Myocyte (in vitro differentiated cells): ENCODE measurements at regions not wholly inside any gene's neighbourhood (a gene's known extent, or its start where the extent isn't known, plus 50 kb on each side); places are given as distances from the start of the nearest gene placed in this dataset.
A peak's percentile ranks its signal among the peaks of the same experiment; 100 is the strongest.
"Not testable (repeated sequence)": the region's sequence is repeated elsewhere in the genome, so short reads cannot be mapped to it uniquely, and the experiment has no call there.

Experiments used
- DNase-seq: peaks from one replicate; pipeline ENCODE4 v3.0.0-alpha.2; 2012; ENCODE audit warnings: low read depth

DNA sequence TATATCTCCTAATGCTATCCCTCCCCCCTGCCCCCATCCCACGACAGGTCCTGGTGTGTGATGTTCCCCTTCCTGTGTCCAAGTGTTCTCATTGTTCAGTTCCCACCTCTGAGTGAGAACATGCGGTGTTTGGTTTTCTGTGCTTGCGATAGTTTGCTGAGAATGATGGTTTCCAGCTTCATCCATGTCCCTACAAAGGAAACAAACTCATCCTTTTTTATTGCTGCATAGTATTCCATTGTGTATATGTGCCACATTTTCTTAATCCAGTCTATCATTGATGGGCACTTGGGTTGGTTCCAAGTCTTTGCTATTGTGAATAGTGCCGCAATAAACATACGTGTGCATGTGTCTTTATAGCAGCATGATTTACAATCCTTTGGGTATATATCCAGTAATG is 146.9 kb downstream of the LYPLAL1 start:
- DNase-seq: not testable (repeated sequence)

DNA sequence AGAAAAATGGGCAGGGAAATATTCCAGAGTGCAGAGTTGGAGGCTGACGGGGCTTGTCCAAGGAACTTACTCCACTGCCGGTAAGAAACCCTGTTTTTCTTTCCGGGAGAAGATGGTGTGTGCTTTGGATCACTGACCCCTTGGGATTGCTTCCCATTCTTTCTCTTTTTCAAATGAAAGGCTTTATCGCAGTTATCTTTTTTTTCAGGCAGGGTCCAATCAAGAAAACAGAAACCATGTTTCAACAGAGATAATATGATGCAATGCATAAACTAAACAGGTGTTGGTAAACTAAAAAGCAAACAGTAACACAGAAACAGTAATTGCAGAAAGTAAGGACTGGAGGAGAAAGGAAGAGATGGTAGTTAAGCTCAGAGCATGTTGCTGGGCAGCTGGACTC is 145.1 kb downstream of the LYPLAL1 start:
- DNase-seq: no peak

DNA sequence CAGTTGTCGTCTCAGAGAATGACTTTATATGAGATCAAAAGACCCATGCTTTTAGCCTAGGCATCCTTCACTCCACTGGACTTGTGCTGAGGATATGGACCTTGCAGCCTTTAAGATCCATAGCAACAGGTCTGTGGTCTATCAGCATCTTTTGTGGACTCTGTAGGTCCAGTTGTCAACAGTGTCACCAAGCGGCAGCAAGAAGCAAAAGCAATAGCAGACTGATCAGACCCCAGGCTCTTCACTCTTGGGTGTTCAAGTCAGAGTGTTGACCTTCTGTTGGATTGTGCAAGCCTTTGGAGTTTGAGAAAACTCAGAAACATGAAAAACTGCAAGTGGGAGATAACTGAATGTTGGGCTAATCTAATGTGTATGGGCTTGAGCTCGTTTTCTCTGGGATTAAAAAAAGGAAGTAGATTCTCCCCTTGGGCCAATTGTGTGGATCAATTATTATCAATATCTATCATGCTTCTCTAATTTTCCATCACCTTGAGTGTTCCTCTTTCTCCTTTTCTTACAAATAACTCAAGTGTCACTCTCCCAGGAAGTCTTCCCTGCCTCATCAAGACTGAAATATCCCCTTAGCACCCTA is 144.2 kb downstream of the LYPLAL1 start:
- DNase-seq: no peak

DNA sequence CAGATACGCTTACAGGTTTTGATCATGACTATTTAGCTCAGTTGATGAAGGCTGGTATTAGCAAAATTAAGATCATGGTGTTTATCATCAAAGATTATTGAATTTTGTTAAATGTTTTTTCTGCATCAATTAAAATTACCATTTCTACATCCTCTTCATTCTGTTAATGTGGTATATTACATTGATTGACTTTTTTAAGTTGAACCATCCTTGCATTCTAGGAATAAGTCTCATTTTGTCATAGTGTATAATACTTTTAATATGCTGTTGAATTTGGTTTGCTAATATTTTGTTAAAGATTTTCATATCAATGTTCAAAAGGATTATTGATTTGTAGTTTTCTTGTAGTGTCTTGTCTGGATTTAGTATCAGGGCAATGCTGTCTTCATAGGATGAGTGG is 142.4 kb downstream of the LYPLAL1 start:
- no peak for DNase-seq

DNA sequence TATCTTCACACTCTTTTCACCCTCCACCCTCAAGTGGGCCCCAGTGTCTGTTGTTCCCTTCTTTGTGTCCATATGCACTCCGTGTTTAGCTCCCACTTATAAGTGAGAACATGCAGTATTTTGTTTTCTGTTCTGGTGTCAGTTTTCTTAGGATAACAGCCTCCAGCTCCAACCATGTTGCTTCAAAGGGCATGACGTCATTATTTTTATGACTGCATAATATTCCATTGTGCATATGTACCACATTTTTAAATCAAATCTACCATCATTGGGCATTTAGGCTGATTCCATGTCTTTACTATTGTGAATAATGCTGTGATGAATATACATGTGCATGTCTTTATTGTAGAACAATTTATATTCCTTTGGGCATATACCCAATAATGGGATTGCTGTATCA is 140.3 kb downstream of the LYPLAL1 start:
- no peak for DNase-seq

DNA sequence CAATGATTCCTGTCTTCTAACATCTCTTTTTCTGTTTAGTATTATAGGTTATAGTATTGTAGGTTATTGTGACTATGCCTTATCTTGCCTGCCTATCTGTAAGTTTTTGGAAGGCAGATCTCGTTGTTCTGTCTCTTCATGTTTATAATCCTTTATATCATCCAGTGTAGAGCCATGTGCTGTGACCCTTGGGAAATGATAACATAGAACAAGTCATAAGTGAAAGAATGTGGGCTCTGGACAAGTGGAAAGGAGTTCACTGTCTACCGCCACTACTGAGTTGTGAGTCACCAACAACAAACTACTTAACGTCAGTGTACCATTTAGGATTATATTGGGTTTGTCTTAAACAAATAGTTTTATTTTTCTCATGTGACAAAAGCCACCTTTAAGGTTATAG is 139.3 kb downstream of the LYPLAL1 start:
- peak; percentile 26 for DNase-seq

DNA sequence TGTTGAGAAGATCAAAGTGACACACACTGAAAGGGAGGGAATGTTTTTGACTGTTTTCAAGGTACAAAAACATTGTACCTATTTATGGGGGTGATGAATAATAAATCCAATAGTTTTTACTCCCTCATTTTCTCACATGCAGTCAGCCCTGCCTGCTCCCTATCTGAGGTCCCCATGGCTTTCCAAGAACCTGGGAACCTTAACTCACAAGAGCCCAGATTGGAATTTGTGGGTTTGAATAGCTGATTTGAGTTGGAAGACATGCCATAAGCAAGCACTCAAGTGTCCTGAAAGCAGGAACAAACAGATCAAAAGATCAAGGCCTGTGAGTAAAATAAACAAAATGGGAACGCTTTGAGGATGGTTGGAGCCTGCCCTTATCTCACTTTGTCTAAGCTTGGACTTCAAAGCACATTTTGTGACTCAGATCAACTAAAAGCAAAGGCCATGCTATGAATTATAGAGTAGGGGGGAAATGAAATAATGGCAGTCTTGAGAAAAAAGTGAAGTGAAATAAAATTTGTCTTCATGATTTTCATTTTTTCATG is 136.6 kb downstream of the LYPLAL1 start:
- DNase-seq: no peak

DNA sequence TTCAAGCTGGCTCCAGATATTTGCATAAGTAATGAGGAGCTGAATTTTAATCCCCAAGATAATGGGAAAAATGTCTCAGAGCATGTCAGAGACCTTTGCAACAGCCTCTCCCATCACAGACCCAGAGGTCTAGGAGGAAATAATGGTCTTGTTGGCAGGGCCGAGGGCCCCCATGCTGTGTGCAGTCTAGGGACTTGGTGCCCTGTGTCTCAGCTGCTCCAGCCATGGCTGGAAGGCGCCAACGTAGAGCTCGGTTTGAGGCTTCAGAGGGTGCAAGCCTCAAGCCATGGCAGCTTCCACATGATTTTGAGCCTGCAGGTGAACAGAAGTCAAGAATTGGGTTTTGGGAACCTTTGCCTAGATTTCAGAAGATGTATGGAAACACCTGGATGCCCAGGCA is 134.7 kb downstream of the LYPLAL1 start:
- DNase-seq: no peak

DNA sequence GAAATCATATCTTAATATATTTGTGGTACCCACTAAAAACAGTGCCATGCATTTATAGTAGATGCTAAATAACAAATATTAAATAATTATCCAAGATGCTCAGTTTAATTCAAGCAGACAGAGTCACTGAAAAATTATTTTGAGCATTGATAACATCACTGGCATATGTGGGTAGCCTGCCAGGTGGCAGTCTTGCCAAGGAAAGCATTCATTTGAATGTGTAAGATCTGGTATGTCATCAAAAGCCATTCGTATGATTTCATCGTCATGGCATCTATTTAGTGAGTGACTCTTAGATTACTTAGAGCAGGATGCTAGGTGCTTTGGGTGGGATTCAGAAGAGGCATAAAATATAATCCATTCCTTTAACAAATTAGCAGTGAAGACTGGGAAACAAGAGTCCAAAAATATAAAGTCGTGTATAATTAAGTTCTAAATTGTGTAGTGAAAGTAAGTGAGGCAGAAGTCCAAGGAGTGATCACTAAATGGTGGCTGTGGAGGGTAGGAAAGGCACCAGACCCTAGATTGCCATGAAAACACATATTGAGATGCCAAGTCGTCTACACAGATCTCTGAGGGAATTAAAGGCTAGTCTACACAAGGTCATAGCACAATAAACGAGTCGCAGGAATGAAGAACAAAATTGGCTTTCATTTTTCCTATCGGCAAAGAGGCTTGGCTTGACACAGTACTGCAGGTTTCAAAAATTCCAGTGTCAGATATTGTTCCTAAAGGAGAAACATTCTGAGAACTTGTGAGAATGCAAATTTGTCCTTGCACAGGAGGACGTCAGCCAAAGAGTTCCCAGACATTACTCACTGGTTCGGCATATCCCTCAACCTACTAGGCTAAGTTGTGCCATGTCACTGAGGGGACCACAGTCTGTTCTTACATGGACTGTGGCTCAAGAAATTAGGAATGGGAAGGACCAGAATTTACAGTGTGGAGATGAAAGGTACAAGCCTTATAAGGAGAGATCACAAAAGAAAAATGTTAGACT is 130.8 kb downstream of the LYPLAL1 start:
- peak; percentile 69 for DNase-seq

DNA sequence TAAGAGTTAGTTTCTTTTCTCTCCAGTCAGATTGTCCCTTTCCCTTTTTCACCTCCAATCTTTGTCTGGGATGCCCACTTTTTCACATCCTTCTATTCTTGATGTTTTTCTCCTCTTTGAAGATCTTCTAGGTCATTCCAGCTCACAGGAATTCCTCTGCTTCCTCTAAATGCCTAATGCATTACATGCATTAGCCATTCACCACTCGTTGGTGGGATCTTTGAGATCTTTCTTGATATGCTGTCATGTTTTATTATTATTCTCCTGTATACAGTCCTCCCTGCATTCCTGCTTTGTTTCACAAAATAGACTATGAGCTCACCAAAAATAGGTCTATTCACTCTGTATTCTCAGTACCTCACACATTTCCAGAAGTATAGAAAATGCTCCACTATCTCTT is 129.0 kb downstream of the LYPLAL1 start:
- no peak for DNase-seq

DNA sequence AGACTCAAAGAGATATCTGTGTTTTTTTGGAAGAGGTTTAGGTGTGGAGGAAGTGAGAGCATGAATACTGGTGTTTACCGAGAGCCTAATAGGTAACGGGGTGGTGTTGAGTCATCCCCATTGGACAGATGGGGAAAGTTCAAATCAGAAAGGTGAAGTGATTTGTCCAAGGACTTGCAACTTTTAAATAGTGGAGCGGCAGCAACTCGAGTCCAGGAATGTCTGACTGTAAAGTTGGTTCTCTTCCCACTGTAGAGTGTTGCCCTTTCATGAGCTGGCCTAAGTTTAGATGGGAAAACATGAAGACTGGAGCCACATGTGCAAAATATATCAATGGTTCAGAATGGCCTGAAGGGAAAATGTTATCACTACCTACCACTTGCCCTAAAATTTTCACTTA is 125.7 kb downstream of the LYPLAL1 start:
- no peak for DNase-seq

DNA sequence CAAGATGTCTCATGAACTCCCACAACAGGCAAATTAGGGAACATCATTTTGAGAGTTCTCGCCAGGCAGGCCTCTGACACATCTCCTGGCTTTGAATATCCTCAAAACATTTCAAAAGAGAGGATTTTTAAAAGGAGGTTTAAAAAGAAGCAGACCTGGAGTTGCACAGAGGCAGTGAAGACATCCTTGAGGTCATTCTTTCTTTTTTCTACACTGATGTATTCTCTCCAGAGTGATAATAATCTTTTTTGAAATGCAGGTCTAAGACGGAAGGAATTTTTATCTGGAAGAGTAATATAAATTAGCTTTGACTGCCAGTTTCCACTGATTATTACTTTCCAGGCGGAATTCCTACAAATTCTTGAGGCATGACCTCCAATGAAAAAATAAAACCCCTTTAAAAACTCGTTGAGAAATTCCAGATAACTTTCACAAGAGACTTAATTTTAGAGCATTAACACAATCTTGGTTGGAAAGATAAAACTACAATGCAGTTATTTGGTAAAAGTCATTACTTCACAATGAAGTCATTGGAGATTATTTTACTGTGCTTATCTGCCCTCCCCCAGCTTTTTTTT is 125.0 kb downstream of the LYPLAL1 start:
- DNase-seq: no peak

DNA sequence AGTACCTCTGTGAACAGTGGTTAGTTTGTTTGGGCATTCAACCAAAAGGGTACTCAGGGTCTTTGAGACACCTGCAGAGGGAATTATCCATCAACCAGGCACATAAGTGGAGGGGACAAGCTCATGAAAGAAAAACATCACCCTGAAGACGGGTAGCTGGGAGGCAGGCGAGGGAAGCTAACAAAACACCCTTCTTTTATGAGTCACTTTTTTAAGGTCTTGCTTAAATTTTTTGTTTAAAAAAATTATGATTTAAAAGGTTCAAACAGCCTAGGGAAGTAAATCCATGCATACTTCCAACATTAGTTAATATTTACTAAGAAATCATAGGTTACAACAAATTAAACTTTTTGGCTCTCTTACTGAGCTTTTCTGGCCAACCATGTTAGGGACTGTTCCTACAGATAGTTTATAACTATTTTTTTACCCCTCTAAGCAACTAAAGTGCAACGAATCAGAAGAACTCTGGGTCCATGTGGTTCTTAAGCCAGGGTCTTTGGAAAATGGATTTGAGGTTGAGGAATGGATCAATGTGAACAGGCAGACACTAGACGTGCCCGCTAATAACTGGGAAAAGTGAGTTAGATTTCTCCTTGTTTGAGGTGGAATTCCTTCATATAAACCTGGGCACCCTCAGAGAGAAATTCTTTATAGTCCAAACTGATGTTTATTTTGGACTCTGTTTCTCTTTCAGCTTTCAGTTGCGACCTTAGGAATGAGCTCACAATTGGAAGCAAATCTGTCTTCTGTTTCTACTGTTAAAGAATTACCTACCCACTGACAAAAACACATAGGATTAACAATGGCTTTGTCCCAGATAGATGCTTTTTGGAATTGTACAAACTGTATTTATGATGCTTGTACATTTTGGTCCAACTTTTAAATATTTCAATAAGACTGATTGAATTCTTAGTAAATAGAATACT is 123.0 kb downstream of the LYPLAL1 start:
- DNase-seq: no peak

DNA sequence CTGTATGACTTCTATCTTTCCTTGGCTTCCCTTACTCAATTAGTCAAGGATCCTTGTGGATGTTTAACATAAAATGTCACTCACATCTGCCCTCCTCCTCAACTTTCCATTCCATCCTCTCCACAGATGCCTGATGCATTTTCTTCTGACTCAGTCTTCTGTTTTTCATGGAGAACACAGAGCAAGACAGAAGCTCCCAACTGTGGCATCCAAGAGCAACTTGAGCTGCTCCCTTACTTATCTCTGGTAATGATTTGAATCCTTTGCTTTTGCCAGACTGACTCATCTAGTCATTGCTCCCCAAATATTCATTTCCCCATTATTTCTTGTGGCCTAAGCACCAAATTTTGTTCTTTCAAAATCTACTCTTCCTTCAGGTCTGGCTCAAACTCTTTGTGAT is 120.6 kb downstream of the LYPLAL1 start:
- DNase-seq: no peak

DNA sequence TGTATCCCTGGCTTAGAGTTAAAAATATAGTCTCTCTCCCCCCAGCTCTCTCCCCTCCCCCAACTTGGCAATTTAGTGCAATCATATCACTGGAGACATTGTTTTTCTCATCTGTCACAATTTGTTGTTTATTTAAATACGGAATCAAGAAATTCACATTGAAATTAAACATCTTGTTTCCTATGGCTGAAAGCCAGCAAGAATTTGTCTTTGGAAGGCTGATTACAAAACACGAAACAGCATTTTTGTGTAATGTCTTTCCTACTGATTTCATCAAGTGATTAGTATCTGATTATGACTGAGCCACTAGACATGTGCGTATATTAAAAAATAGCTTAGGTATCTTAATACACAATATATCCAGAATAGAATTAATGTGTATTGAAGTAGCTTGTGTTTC is 119.7 kb downstream of the LYPLAL1 start:
- no peak for DNase-seq

DNA sequence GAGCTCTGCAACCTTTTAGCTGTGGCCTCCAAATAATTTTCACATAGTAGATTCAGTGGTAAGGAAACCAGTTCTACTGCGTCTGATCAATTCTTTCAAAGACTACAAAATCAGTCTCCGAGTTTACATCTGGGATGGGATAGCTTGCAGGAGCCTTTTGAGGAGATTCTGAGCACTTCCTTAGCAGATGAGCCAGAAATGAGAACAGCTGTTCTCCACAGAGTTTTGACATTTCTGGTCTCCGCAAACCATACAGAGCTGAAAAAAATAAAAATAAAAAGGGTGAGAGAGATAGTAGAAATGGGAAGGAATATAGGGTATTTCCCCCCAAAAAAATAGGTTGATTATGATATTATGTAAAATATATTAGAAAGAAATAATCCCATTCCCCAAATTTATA is 119.3 kb downstream of the LYPLAL1 start:
- no peak for DNase-seq

DNA sequence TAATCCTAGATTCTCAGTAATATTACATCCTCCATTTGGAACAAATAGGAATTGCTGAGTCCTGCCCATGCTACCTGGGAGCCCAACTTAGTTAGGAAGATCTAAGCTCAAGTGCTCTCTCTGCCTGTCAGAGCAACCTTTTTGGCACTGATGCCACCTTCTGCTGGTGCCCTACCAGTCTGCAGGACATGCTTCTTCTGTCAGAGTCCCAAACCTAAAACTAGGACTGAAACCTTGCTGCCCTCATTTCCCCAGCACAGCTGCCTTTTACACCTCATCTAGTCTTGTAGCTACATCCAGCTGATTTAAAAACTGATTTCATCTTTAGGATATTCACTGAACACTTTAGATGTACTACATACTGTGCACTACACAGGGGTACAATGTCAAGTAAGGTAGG is 118.7 kb downstream of the LYPLAL1 start:
- no peak for DNase-seq

DNA sequence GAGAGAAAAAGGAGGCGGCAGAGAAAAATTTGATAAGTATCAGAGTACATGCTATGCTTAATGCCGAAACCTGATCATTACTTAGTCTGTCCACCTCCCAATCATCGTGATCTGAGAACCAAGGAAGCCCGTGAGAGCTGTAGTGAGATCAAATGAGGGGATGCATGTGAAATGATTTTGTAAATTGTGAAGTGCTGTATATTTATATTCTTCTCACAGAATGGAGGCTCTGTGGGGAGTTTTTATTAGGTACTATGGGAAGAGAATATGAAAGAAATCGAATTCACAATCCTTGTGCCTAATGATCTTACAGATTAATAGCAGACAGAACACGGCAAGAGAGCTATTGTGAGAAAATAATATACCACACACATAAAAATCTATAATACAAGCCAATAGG is 115.5 kb downstream of the LYPLAL1 start:
- DNase-seq: no peak

DNA sequence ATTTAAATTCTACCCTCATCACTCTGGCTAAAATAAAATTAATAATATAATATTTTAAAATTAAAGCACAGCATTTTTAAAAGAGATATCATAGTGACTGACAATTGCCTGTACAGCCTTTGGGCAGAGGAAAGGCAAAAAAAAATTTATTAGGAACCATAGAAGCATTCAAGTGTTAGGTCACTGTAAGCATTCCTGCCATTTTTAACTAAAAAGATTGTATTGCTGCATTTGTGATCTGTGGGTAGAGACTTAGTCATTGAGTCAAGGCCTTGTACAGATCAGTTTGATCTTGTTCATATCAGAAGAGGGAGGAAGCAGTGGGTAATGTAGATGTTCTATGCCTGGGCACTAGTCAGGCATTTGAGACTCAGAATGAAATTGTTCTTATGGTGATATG is 109.9 kb downstream of the LYPLAL1 start:
- DNase-seq: no peak

DNA sequence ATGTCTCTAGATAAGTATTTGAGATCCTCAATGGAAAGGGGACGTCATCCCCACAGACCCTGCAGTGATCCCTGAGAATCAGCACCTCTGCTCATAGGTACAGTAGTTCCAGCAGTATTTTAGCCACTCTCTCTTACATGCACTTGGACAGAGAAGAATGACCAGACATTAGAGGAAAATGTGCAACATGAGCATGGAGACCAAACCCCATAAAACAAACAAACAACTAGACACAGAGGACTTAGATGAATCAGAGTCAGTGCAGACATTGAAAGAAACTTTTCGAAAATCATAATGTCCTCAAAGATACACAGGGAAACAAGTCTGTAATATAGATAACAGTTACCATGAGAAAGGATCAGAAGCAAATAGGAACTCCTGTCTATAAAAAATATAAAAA is 108.2 kb downstream of the LYPLAL1 start:
- no peak for DNase-seq
